ENCODE measurements at regions not wholly inside any gene's neighbourhood (a gene's known extent, or its start where the extent isn't known, plus 50 kb on each side); places are given as distances from the start of the nearest gene placed in this dataset.

GRCh38 chr14:28946267-28946666, 179.7 kb downstream of the FOXG1 start:
- TF ChIP-seq CTCF (conservative IDR thresholded peaks at IDR 0.05 in 1 of 2, IDR thresholded peaks at IDR 0.05 in 1 of 2; ENCODE audit: extremely low read depth in 1 of 2, insufficient read depth in 1 of 2, low read depth in 1 of 2, low read length in 2 of 2): no peak
- TF ChIP-seq EZH2 (IDR thresholded peaks at IDR 0.05; ENCODE audit: borderline replicate concordance, low read length): no peak
